ENCODE measurements at regions not wholly inside any gene's neighbourhood (a gene's known extent, or its start where the extent isn't known, plus 50 kb on each side); places are given as distances from the start of the nearest gene placed in this dataset.

- no peak for DNase-seq
Measured at GRCh38 chr21:35150562-35151226, 101.6 kb upstream of the RUNX1 start.

- DNase-seq: no peak
Measured at GRCh38 chr21:35149698-35150097, 100.6 kb upstream of the RUNX1 start.

DNA sequence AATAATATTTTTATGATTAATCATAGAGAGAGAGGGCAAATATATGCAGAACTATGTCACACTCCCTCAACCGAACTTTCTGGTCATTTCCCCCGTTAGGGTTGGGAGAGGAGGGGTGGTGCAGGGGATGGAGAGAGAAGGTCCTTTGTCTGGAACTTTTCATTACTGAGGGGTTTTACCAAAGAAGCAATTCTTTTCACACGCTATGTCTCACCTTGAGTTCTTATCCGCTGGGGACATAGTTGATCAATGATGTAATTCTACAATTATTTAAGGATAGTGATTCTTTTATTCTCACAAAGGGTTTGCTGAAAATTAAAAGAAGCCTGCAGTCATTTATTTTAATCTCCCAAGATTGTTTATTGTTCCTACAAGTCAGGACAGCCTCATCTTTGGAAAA is 98.3 kb upstream of the RUNX1 start:
- no peak for DNase-seq

GRCh38 chr21:35145626-35146233 is 96.6 kb upstream of the RUNX1 start:
- peak in 2 of 56 donors; percentile 2 to 4 for DNase-seq

- no peak for DNase-seq
Measured at GRCh38 chr21:35144978-35145377, 95.9 kb upstream of the RUNX1 start.

DNA sequence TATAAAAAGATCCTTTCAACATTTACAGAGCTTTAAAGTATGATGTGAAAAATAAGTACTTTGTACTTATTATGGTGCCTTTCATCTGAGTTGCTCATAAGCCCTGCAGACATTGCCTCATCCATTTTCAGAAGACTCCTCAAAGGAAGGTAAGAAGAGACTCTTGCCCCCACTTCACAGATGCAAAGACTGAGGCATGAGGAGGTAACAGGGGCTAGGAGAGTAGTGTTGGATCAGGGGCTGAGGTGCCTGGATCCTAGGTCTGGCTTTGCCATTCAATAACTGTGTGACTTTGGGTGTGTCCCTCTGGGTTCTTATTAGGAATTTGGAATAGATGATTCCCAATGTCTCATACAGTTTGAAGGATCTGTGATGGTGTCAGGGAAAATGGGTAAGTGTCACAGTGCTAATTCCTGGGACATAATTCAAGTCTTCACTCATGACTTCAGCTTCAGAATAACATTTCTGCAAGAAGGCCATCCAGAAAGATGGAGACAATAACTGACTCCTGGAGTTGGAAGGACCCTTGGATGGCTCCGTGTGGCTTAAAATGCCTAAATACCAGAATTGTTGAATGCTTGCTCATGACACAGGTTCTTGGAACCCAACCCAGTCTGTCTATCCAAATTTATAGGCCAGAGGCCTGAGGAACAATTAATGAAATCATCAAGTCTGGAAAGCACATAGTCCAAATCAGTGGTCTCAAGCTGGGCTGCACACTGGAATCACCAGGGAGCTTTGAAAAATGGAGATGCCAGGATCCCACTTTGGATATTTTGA is 93.1 kb upstream of the RUNX1 start:
- DNase-seq: no peak

DNA sequence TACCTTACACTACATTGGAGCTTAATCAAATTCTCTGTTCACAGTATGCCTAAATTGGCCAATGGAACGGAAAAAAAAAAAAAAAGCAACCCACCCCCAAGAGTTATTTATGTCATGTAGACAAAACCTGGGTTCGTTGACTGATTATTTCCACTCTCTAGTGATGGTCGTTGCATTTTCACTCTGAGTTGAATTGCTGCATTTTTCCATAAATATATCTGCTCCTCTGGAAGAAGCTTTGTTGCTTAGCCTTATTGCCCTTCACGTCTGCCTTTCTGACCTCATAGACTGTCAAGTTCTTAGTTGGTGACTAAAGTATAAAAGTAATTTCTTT is 90.2 kb upstream of the RUNX1 start:
- no peak for DNase-seq

GRCh38 chr21:35138665-35139381 is 89.7 kb upstream of the RUNX1 start:
- DNase-seq: no peak

GRCh38 chr21:35136586-35137219 is 87.6 kb upstream of the RUNX1 start:
- no peak for DNase-seq

GRCh38 chr21:35136106-35136505 is 87.0 kb upstream of the RUNX1 start:
- no peak for DNase-seq

- no peak for DNase-seq
Measured at GRCh38 chr21:35135481-35135880, 86.4 kb upstream of the RUNX1 start.

DNA sequence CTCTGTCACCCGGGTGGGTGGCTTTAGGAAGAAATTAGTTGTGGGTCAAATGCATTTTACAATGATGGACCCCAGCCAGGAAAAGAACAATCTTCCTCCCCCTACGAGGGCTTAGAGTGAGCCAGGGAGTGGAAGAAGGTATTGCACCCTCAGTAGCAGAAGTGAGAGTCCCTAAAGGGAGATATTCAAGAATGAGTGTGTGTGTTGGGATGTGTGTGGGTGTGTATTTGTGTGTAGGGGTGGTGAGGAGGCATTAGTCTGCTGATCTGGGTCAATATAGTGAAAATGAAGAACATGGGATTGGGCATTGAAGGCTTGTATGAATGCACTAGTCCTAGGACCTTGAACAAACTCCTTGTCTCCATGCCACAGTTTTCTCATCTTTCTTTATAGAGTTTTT is 85.2 kb upstream of the RUNX1 start:
- DNase-seq: no peak

DNA sequence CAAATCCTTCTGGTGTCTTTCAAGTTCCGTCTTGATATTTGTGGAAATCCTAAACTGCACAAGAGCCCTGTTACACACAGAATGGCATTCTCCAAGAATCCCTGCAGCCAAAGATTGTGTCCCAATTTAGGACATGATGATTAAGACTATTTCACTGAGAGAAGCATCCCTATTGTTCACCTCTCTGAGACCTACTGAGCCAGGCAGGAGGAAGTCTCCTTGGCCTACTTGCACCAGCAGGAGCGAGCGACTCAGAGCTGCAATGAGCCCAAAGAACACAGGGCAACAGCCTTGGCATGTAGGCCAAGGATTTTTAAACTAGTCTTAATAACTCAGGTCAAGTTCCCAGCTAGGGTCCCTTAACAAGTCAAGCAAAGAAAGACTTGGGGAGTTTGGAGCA is 79.4 kb upstream of the RUNX1 start:
- DNase-seq: no peak

- DNase-seq: no peak
Measured at GRCh38 chr21:35127851-35128250, 78.7 kb upstream of the RUNX1 start.

DNA sequence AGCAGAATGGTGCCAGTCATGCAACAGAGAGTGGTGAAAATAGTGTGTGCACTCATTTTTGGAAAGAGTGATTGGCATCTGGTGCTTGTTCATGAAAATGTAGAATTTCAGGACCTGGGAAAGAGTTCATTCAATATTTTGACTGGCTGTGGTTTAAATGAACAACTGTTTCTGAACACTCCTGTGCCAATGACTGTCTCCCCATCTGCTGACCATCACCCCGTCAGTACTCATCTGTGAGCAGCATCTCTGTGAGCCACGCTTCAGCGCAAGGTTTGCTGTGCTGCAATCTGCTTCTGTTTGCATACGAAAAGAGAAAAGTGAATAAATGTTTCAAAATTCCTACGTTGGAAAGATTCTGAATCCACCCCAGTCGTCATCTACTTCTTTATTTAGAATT is 77.9 kb upstream of the RUNX1 start:
- no peak for DNase-seq

DNA sequence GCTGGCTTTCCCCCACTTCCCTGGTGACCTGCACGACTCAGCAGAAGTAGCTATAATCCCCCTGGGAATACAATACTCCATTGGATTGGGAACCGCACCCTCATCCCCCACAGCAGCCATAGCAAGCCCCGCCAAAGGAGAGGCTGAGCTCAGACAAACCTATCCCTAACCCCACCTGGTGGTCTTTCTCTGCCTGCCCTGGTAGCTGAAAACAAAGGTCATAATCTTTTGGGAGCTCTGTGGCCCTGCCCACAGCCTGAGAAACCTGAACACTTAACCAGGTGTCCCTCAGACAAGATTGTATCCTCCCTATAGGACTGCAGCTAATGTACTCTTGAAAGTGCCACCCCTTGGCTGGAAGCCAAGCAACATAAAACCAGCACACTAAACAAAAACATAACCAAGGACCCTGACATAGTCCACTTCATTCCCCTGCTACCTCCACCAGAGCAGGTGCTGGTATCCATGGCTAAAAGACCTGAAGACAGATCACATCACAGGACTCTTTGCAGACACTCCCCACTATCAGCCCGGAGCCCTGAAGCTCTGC is 71.6 kb upstream of the RUNX1 start:
- no peak for DNase-seq

GRCh38 chr21:35119501-35120047 is 70.5 kb upstream of the RUNX1 start:
- no peak for DNase-seq

- no peak for DNase-seq
Measured at GRCh38 chr21:35116777-35117176, 67.7 kb upstream of the RUNX1 start.

DNA sequence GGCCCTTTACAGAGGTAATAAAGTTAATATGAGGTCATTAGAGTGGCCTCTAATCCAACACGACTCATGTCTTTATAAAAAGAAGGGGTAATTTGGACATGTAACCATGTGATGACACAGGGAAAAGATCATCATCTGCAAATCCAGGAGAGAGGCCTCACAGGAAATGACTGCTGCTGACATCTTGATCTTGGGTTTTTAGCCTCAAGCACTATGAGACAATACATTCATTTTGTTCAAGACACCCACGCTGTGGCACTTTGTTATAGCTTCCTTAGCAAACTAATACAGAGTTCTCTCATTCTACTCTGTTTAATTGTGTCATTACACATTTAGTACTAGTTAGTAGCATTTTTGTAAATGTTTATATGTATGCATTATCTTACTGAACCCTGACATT is 64.0 kb upstream of the RUNX1 start:
- DNase-seq: no peak

- DNase-seq: no peak
Measured at GRCh38 chr21:35111321-35111930, 62.3 kb upstream of the RUNX1 start.

DNA sequence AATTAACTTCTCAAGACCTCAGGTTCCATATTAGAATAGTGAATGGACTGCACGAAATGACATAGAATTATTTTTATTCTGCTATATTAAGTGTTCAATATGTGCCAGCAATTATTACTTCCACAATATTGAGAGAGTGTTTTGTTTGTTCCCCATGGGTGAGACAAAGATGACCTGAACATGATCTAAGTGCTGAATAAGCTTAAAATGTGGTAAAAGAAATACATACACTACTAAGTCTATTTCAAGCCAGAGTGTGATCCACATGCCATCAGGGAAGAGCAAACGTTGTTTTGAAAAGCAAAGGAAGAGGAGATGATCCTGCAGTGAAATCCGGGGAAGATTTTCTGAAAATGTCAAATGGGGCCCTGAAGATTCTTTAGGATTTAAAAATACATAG is 59.8 kb upstream of the RUNX1 start:
- no peak for DNase-seq
